WTC11 (cell line): ENCODE measurements at regions not wholly inside any gene's neighbourhood (a gene's known extent, or its start where the extent isn't known, plus 50 kb on each side); places are given as distances from the start of the nearest gene placed in this dataset.

Experiments
- ATAC-seq: fragments of 200-7000 bp; cut with Tn5 transposase; 2 replicates; pipeline ENCODE4 v1.10.0; 2021; ENCODE audit warnings: mild to moderate bottlenecking, moderate library complexity
- CTCF ChIA-PET: fragments of 300-600 bp; sonication (Branson Sonifier 250); formaldehyde crosslinking; loops from one replicate; lab custom pipeline; 2021; ENCODE audit warnings: antibody characterized with exemption; lab: Charles Lee
- POLR2A ChIA-PET: fragments of 350-600 bp; sonication (Branson Sonifier 250); formaldehyde crosslinking; loops from one replicate; lab custom pipeline; 2021; ENCODE audit warnings: antibody characterized with exemption; lab: Charles Lee
- DNase-seq: peaks from one replicate; pipeline ENCODE4 v3.0.0; 2021; ENCODE audit warnings: low spot score
- H3K27ac Mint-ChIP-seq: 2 replicates; pipeline ENCODE4 v1.8.0; 2021; ENCODE audit warnings: mixed read lengths
- H3K27me3 Mint-ChIP-seq: 2 replicates; pipeline ENCODE4 v1.8.0; 2021; ENCODE audit warnings: low read depth, mild to moderate bottlenecking, moderate library complexity, mixed read lengths
- H3K36me3 Mint-ChIP-seq: 2 replicates; pipeline ENCODE4 v1.8.0; 2021; ENCODE audit warnings: mixed read lengths
- H3K4me1 Mint-ChIP-seq: 2 replicates; pipeline ENCODE4 v1.8.0; 2022; ENCODE audit warnings: mixed read lengths
- H3K4me3 Mint-ChIP-seq: 2 replicates; pipeline ENCODE4 v1.8.0; 2021; ENCODE audit warnings: mild to moderate bottlenecking, moderate library complexity, mixed read lengths
- H3K9me3 Mint-ChIP-seq: 2 replicates; pipeline ENCODE4 v1.8.0; 2021; ENCODE audit warnings: mixed read lengths
- CREB1 ChIP-seq: sonication (generic); formaldehyde crosslinking; IDR thresholded peaks from 2 replicates; pipeline ENCODE4 v1.8.0; 2023; ENCODE audit warnings: mild to moderate bottlenecking, missing genetic modification reagents
- E2F4 ChIP-seq: sonication (generic); formaldehyde crosslinking; IDR thresholded peaks from 2 replicates; pipeline ENCODE4 v1.8.1; 2022; ENCODE audit warnings: low read depth, mild to moderate bottlenecking, moderate library complexity, missing genetic modification reagents, borderline replicate concordance
- ETV6 ChIP-seq: sonication (generic); formaldehyde crosslinking; IDR thresholded peaks from 2 replicates; pipeline ENCODE4 v1.8.1; 2022; ENCODE audit warnings: mild to moderate bottlenecking, missing genetic modification reagents
- FOXK1 ChIP-seq: sonication (generic); formaldehyde crosslinking; IDR thresholded peaks from 2 replicates; pipeline ENCODE4 v1.8.0; 2022; ENCODE audit warnings: mild to moderate bottlenecking, moderate library complexity, missing genetic modification reagents
- GRHL2 ChIP-seq: fragments of 250-450 bp; sonication (Bioruptor Pico); IDR thresholded peaks from 2 replicates; pipeline ENCODE4 v1.8.0; 2022; ENCODE audit warnings: mild to moderate bottlenecking, moderate library complexity; ENCODE audit not compliant: insufficient replicate concordance, severe bottlenecking
- IRF1 ChIP-seq: sonication (generic); formaldehyde crosslinking; IDR thresholded peaks from 2 replicates; pipeline ENCODE4 v1.8.0; 2023; ENCODE audit warnings: missing genetic modification reagents
- IRF2 ChIP-seq: sonication (generic); formaldehyde crosslinking; IDR thresholded peaks from 2 replicates; pipeline ENCODE4 v1.8.0; 2022; ENCODE audit warnings: low read depth, missing genetic modification reagents, borderline replicate concordance
- NFATC4 ChIP-seq: fragments of 250-450 bp; sonication (Bioruptor Pico); IDR thresholded peaks from 2 replicates; pipeline ENCODE4 v1.9.0; 2021; ENCODE audit warnings: mild to moderate bottlenecking
- NR3C1 ChIP-seq: sonication (generic); formaldehyde crosslinking; conservative IDR thresholded peaks from 2 replicates; pipeline ENCODE4 v1.8.1; 2023; ENCODE audit warnings: low read depth, mild to moderate bottlenecking, missing genetic modification reagents
- STAT6 ChIP-seq: sonication (generic); formaldehyde crosslinking; conservative IDR thresholded peaks from 2 replicates; pipeline ENCODE4 v1.8.1; 2023; ENCODE audit warnings: mild to moderate bottlenecking, low read depth, missing genetic modification reagents, moderate library complexity
- TP53 ChIP-seq: sonication (generic); formaldehyde crosslinking; IDR thresholded peaks from 2 replicates; pipeline ENCODE4 v1.8.1; 2023; ENCODE audit warnings: mild to moderate bottlenecking, missing genetic modification reagents
- ZBTB43 ChIP-seq: sonication (generic); formaldehyde crosslinking; IDR thresholded peaks from 2 replicates; pipeline ENCODE4 v1.8.1; 2023; ENCODE audit warnings: mild to moderate bottlenecking, missing genetic modification reagents
- ZNF121 ChIP-seq: sonication (generic); formaldehyde crosslinking; IDR thresholded peaks from 2 replicates; pipeline ENCODE4 v1.8.0; 2023; ENCODE audit warnings: missing genetic modification reagents
- ZNF219 ChIP-seq: sonication (generic); formaldehyde crosslinking; IDR thresholded peaks from 2 replicates; pipeline ENCODE4 v1.8.0; 2023; ENCODE audit warnings: missing genetic modification reagents, mild to moderate bottlenecking, borderline replicate concordance
- ZNF396 ChIP-seq: fragments of 250-450 bp; sonication (Bioruptor Pico); IDR thresholded peaks from 2 replicates; pipeline ENCODE4 v1.8.0; 2021; ENCODE audit warnings: mild to moderate bottlenecking, moderate library complexity, borderline replicate concordance
- TF ChIP-seq, protein P1 (sequence below): fragments of 250-450 bp; sonication (Bioruptor Pico); IDR thresholded peaks from 2 replicates; pipeline ENCODE4 v1.8.0; 2021; ENCODE audit warnings: mild to moderate bottlenecking
- TF ChIP-seq, protein P2 (sequence below): fragments of 250-450 bp; sonication (Bioruptor Pico); conservative IDR thresholded peaks from 2 replicates; pipeline ENCODE4 v1.9.0; 2021; ENCODE audit warnings: mild to moderate bottlenecking
- TF ChIP-seq, protein P3 (sequence below): sonication (generic); formaldehyde crosslinking; IDR thresholded peaks from 2 replicates; pipeline ENCODE4 v1.8.1; 2022; ENCODE audit warnings: mild to moderate bottlenecking, moderate library complexity, missing genetic modification reagents
- TF ChIP-seq, protein P4 (sequence below): sonication (generic); formaldehyde crosslinking; IDR thresholded peaks from 2 replicates; pipeline ENCODE4 v1.8.1; 2023; ENCODE audit warnings: mild to moderate bottlenecking, missing genetic modification reagents, moderate library complexity
- TF ChIP-seq, protein P5 (sequence below): sonication (generic); formaldehyde crosslinking; IDR thresholded peaks from 2 replicates; pipeline ENCODE4 v1.8.0; 2022; ENCODE audit warnings: mild to moderate bottlenecking, missing genetic modification reagents
- TF ChIP-seq, protein P6 (sequence below): sonication (generic); formaldehyde crosslinking; IDR thresholded peaks from 2 replicates; pipeline ENCODE4 v1.8.1; 2023; ENCODE audit warnings: mild to moderate bottlenecking, missing genetic modification reagents, moderate library complexity

- ChIA-PET POLR2A (interaction anchor here (0.6 kb wide), 1 partner anchor 465 kb away, joined by 3 read pairs; no protein-coding TSS in a partner anchor), CTCF (no interaction called here)
- TF ChIP-seq STAT6 (CRISPR knock-in tag): no peak
- TF ChIP-seq, all 79 proteins: peak for 0
Observed at GRCh38 chr6:94498099-94498498, 1078.7 kb upstream of the EPHA7 start.

GRCh38 chr6:94494500-94494899 lies 1075.1 kb upstream of the EPHA7 start:
- Mint-ChIP-seq H3K9me3 (peaks cover 5% of the 10 kb centered on the region), H3K4me3 (no peak overlapping the region), H3K27me3 (no peaks in the 10 kb centered on the region), H3K4me1 (no peaks in the 10 kb centered on the region), H3K27ac (no peak overlapping the region), H3K36me3 (no peaks in the 10 kb centered on the region)
- ChIA-PET CTCF (no interaction called here), POLR2A (no interaction called here)
- ATAC-seq (no peak), DNase-seq (no peak)
- TF ChIP-seq ZNF121 (CRISPR knock-in tag) (no peak), E2F4 (no peak), NR3C1 (CRISPR knock-in tag) (no peak), NFATC4 (CRISPR knock-in tag) (no peak), IRF2 (CRISPR knock-in tag) (no peak), ZNF396 (CRISPR knock-in tag) (no peak), GRHL2 (CRISPR knock-in tag) (no peak), CREB1 (CRISPR knock-in tag) (no peak), IRF1 (CRISPR knock-in tag) (no peak), ETV6 (CRISPR knock-in tag) (no peak), TP53 (no peak), FOXK1 (CRISPR knock-in tag) (no peak), ZNF219 (no peak), ZBTB43 (CRISPR knock-in tag) (no peak)
- TF ChIP-seq, protein P1, sequence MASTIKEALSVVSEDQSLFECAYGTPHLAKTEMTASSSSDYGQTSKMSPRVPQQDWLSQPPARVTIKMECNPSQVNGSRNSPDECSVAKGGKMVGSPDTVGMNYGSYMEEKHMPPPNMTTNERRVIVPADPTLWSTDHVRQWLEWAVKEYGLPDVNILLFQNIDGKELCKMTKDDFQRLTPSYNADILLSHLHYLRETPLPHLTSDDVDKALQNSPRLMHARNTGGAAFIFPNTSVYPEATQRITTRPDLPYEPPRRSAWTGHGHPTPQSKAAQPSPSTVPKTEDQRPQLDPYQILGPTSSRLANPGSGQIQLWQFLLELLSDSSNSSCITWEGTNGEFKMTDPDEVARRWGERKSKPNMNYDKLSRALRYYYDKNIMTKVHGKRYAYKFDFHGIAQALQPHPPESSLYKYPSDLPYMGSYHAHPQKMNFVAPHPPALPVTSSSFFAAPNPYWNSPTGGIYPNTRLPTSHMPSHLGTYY (CRISPR knock-in tag): no peak
- TF ChIP-seq, protein P2, sequence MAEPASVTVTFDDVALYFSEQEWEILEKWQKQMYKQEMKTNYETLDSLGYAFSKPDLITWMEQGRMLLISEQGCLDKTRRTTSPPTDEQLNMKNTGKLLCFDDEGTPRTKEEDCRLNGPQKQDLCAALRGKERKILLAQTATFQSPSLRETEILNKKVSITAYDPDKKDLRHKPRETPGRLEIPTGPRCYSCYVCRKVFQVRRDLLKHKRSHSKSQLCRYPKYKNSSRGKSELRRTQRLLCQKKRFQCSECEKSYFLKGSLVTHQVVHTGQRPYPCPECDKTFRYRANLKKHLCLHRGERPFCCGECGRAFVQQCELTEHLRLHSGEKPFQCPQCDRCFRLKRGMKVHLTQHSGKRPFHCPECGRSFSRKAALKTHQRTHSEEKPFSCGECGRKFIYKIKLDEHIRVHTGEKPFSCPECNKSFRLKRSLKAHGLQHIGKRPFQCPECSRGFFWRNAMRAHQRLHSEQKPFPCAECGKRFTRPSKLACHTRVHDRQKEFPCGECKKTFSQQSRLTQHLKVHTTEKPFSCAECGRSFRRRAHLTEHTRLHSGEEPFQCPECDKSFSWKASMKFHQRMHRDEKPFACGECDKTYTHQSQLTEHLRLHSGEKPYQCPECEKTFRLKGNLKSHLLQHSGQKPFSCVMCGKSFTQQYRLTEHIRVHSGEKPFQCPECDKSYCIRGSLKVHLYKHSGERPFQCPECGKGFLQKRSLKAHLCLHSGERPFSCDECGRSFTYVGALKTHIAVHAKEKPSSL: no peak
- TF ChIP-seq, protein P3, sequence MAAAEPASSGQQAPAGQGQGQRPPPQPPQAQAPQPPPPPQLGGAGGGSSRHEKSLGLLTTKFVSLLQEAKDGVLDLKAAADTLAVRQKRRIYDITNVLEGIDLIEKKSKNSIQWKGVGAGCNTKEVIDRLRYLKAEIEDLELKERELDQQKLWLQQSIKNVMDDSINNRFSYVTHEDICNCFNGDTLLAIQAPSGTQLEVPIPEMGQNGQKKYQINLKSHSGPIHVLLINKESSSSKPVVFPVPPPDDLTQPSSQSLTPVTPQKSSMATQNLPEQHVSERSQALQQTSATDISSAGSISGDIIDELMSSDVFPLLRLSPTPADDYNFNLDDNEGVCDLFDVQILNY (CRISPR knock-in tag): no peak
- TF ChIP-seq, protein P4, sequence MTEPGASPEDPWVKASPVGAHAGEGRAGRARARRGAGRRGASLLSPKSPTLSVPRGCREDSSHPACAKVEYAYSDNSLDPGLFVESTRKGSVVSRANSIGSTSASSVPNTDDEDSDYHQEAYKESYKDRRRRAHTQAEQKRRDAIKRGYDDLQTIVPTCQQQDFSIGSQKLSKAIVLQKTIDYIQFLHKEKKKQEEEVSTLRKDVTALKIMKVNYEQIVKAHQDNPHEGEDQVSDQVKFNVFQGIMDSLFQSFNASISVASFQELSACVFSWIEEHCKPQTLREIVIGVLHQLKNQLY: no peak
- TF ChIP-seq, protein P5, sequence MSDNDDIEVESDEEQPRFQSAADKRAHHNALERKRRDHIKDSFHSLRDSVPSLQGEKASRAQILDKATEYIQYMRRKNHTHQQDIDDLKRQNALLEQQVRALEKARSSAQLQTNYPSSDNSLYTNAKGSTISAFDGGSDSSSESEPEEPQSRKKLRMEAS (CRISPR knock-in tag): no peak
- TF ChIP-seq, protein P6, sequence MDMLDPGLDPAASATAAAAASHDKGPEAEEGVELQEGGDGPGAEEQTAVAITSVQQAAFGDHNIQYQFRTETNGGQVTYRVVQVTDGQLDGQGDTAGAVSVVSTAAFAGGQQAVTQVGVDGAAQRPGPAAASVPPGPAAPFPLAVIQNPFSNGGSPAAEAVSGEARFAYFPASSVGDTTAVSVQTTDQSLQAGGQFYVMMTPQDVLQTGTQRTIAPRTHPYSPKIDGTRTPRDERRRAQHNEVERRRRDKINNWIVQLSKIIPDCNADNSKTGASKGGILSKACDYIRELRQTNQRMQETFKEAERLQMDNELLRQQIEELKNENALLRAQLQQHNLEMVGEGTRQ: no peak

More at GRCh38 chr6:94498099-94498498, 1078.7 kb upstream of the EPHA7 start:
- H3K4me3 Mint-ChIP-seq: no peak overlapping the region
- no peaks in the 10 kb centered on the region for H3K36me3 Mint-ChIP-seq
- no peak for DNase-seq
- no peaks in the 10 kb centered on the region for H3K9me3 Mint-ChIP-seq
- no peaks in the 10 kb centered on the region for H3K4me1 Mint-ChIP-seq
- H3K27me3 Mint-ChIP-seq: no peaks in the 10 kb centered on the region
- ATAC-seq: no peak
- no peak overlapping the region for H3K27ac Mint-ChIP-seq
